H1 (cell line): ENCODE measurements at regions not wholly inside any gene's neighbourhood (a gene's known extent, or its start where the extent isn't known, plus 50 kb on each side); places are given as distances from the start of the nearest gene placed in this dataset.

ENCODE experiments used
- CTCF ChIA-PET: fragments of 300-600 bp; sonication (Branson Sonifier 250); formaldehyde crosslinking; loops from one replicate; lab custom pipeline; 2021; ENCODE audit not compliant: partially characterized antibody; lab: Charles Lee
- POLR2A ChIA-PET: fragments of 300-600 bp; sonication (Branson Sonifier 250); formaldehyde crosslinking; loops from one replicate; lab custom pipeline; 2021; ENCODE audit warnings: inconsistent platforms; ENCODE audit not compliant: partially characterized antibody; lab: Charles Lee
- DNase-seq, 2 experiments: peaks; one replicate each; pipeline versions ENCODE4 v3.0.0 to v3.0.0-alpha.2; 2010 to 2022; ENCODE audit warnings: low spot score in 2 of 2, low read depth in 1 of 2, mixed read lengths in 1 of 2
- FAIRE-seq: peaks from 2 replicates; lab custom pipeline; 2011; peaks lifted over from hg19 to GRCh38; lab: Jason Lieb, UNC
- H2AFZ ChIP-seq: 2 replicates; pipeline ENCODE4 v1.8.1; 2012; ENCODE audit warnings: low read length, inconsistent platforms
- H2AK5ac ChIP-seq: 2 replicates; pipeline ENCODE4 v1.6.1; 2013; ENCODE audit warnings: low read depth, low read length
- H2BK120ac ChIP-seq: replicated peaks from 2 replicates; pipeline ENCODE3; 2013; ENCODE audit warnings: low read depth, low read length, inconsistent platforms
- H2BK12ac ChIP-seq: 2 replicates; pipeline ENCODE4 v1.6.1; 2013; ENCODE audit warnings: low read depth, low read length
- H2BK15ac ChIP-seq: 2 replicates; pipeline ENCODE4 v1.6.1; 2013; ENCODE audit warnings: low read length
- H2BK20ac ChIP-seq: 2 replicates; pipeline ENCODE4 v1.6.1; 2013; ENCODE audit warnings: low read length
- H2BK5ac ChIP-seq: 2 replicates; pipeline ENCODE4 v1.6.1; 2013; ENCODE audit warnings: low read depth, low read length
- H3K14ac ChIP-seq: 2 replicates; pipeline ENCODE4 v1.6.1; 2013; ENCODE audit warnings: inconsistent platforms; ENCODE audit not compliant: insufficient read length
- H3K18ac ChIP-seq: 2 replicates; pipeline ENCODE4 v1.6.1; 2013; ENCODE audit warnings: low read length; ENCODE audit errors: extremely low read depth
- H3K23ac ChIP-seq: 2 replicates; pipeline ENCODE4 v1.6.1; 2013; ENCODE audit warnings: inconsistent platforms; ENCODE audit not compliant: insufficient read length
- H3K23me2 ChIP-seq: 2 replicates; pipeline ENCODE4 v1.6.1; 2013; ENCODE audit warnings: low read depth, low read length
- H3K27ac ChIP-seq: 2 replicates; pipeline ENCODE4 v1.6.1; 2011; ENCODE audit warnings: low read depth, low read length, inconsistent platforms
- H3K27me3 ChIP-seq, 4 experiments: replicated peaks in 1 of 4; 1 replicate in 1 of 4; 2 replicates in 3 of 4; pipeline versions ENCODE4 v1.6.1 to v1.8.1; 2011 to 2013; ENCODE audit warnings: low read length in 3 of 4, mild to moderate bottlenecking in 3 of 4, inconsistent platforms in 2 of 4, mixed read lengths in 2 of 4, moderate library complexity in 1 of 4; ENCODE audit not compliant: control insufficient read depth in 3 of 4, insufficient read depth in 3 of 4; ENCODE audit errors: extremely low read depth in 1 of 4
- H3K36me3 ChIP-seq, 4 experiments: 2 replicates each; pipeline versions ENCODE4 v1.6.1 to v1.8.1; 2011 to 2013; ENCODE audit warnings: mild to moderate bottlenecking in 4 of 4, low read length in 3 of 4, moderate library complexity in 2 of 4, control low read depth in 1 of 4, inconsistent platforms in 1 of 4; ENCODE audit not compliant: insufficient read depth in 4 of 4, control insufficient read depth in 2 of 4
- H3K4ac ChIP-seq: replicated peaks from 2 replicates; pipeline ENCODE3; 2013; ENCODE audit warnings: low read length, low read depth, mixed read lengths, inconsistent platforms; ENCODE audit not compliant: insufficient read length
- H3K4me1 ChIP-seq, 4 experiments: replicated peaks in 1 of 4; 1 replicate in 1 of 4; 2 replicates in 3 of 4; pipeline versions ENCODE4 v1.6.1 to v1.8.1; 2011 to 2013; ENCODE audit warnings: low read length in 3 of 4, inconsistent platforms in 2 of 4, mixed read lengths in 1 of 4; ENCODE audit not compliant: insufficient read depth in 4 of 4, control insufficient read depth in 3 of 4
- H3K4me2 ChIP-seq, 2 experiments: 2 replicates each; pipeline versions ENCODE4 v1.6.1 to v1.8.1; 2011 to 2013; ENCODE audit warnings: low read depth in 2 of 2, low read length in 2 of 2, control low read depth in 1 of 2, inconsistent platforms in 1 of 2, mild to moderate bottlenecking in 1 of 2; ENCODE audit not compliant: insufficient read depth in 1 of 2
- H3K4me3 ChIP-seq, 4 experiments: fragments of 200-600, 300-600 bp in 1 of 4; sonication (generic), shearing (Covaris generic), sonication (Bioruptor Twin) in 1 of 4; 2 replicates each; pipeline versions ENCODE4 v1.5.1 to v1.8.1; 2011 to 2016; ENCODE audit warnings: low read length in 4 of 4, low read depth in 3 of 4, control low read depth in 2 of 4, inconsistent platforms in 2 of 4, mild to moderate bottlenecking in 2 of 4, mixed read lengths in 1 of 4, moderate library complexity in 1 of 4; ENCODE audit not compliant: insufficient read depth in 2 of 4; ENCODE audit errors: extremely low read depth in 1 of 4
- H3K56ac ChIP-seq: replicated peaks from 2 replicates; pipeline ENCODE3; 2013; ENCODE audit warnings: low read depth, mild to moderate bottlenecking, mixed read lengths, low read length, inconsistent platforms; ENCODE audit not compliant: insufficient read length
- H3K79me1 ChIP-seq: 2 replicates; pipeline ENCODE4 v1.6.1; 2013; ENCODE audit warnings: low read depth, low read length, control low read depth
- H3K79me2 ChIP-seq, 2 experiments: 2 replicates each; pipeline versions ENCODE4 v1.6.1 to v1.8.1; 2012 to 2013; ENCODE audit warnings: low read length in 2 of 2, mild to moderate bottlenecking in 2 of 2, inconsistent platforms in 1 of 2; ENCODE audit not compliant: insufficient read depth in 2 of 2, control insufficient read depth in 1 of 2
- H3K9ac ChIP-seq, 4 experiments: replicated peaks in 1 of 4; 1 replicate in 1 of 4; 2 replicates in 3 of 4; pipeline versions ENCODE4 v1.6.1 to v1.8.1; 2011 to 2013; ENCODE audit warnings: low read depth in 3 of 4, low read length in 3 of 4, control low read depth in 2 of 4, mild to moderate bottlenecking in 2 of 4, moderate library complexity in 2 of 4, inconsistent platforms in 1 of 4; ENCODE audit errors: extremely low read depth in 1 of 4
- H3K9me3 ChIP-seq, 2 experiments: 2 replicates each; pipeline versions ENCODE4 v1.6.1 to v1.8.1; 2012 to 2013; ENCODE audit warnings: mild to moderate bottlenecking in 2 of 2, moderate library complexity in 2 of 2, control low read depth in 1 of 2, inconsistent platforms in 1 of 2, low read depth in 1 of 2, low read length in 1 of 2, mixed read lengths in 1 of 2; ENCODE audit not compliant: insufficient read depth in 2 of 2
- H4K20me1 ChIP-seq, 2 experiments: replicated peaks in 1 of 2; 2 replicates each; pipeline versions ENCODE3 to v1.8.1; 2011 to 2013; ENCODE audit warnings: inconsistent platforms in 2 of 2, low read length in 2 of 2, mild to moderate bottlenecking in 1 of 2; ENCODE audit not compliant: insufficient read depth in 2 of 2, control insufficient read depth in 1 of 2
- H4K5ac ChIP-seq: 2 replicates; pipeline ENCODE4 v1.6.1; 2013; ENCODE audit warnings: low read length, low read depth, mixed read lengths, inconsistent platforms; ENCODE audit not compliant: insufficient read length
- H4K8ac ChIP-seq: 2 replicates; pipeline ENCODE4 v1.8.0; 2013; ENCODE audit warnings: mild to moderate bottlenecking, moderate library complexity, low read length, inconsistent platforms; ENCODE audit not compliant: insufficient read depth; ENCODE audit errors: extremely low read depth
- H4K91ac ChIP-seq: replicated peaks from 2 replicates; pipeline ENCODE3; 2013; ENCODE audit warnings: low read length, mixed read lengths, inconsistent platforms; ENCODE audit not compliant: insufficient read length
- CEBPB ChIP-seq: IDR thresholded peaks from 2 replicates; pipeline ENCODE4 v1.6.1; 2012; ENCODE audit warnings: low read depth, low read length
- CTBP2 ChIP-seq: IDR thresholded peaks from 2 replicates; pipeline ENCODE4 v1.7.0; 2011; ENCODE audit warnings: borderline replicate concordance, mild to moderate bottlenecking, moderate library complexity, mixed read lengths, low read length; ENCODE audit not compliant: insufficient read depth, insufficient read length
- FOSL1 ChIP-seq: IDR thresholded peaks from 2 replicates; pipeline ENCODE4 v1.6.1; 2011; ENCODE audit warnings: mild to moderate bottlenecking, low read depth, low read length, moderate library complexity; ENCODE audit not compliant: insufficient read depth
- HDAC2 ChIP-seq, 2 experiments: fragments of 300-600 bp in 1 of 2; sonication (generic) in 1 of 2; IDR thresholded peaks; 2 replicates each; pipeline ENCODE4 v1.6.1; 2011 to 2012; ENCODE audit warnings: low read depth in 2 of 2, low read length in 2 of 2, mild to moderate bottlenecking in 2 of 2, moderate library complexity in 2 of 2, borderline replicate concordance in 1 of 2, inconsistent platforms in 1 of 2
- KDM1A ChIP-seq: fragments of 200-600, 300-600 bp; sonication (generic); IDR thresholded peaks from 2 replicates; pipeline ENCODE4 v1.7.1; 2016; ENCODE audit warnings: mild to moderate bottlenecking, low read length, borderline replicate concordance
- NANOG ChIP-seq: IDR thresholded peaks from 2 replicates; pipeline ENCODE4 v1.6.1; 2011; ENCODE audit warnings: low read length, low read depth, mild to moderate bottlenecking, inconsistent platforms; ENCODE audit not compliant: insufficient read depth, poor library complexity, severe bottlenecking
- PHF8 ChIP-seq: fragments of 200-600 bp; sonication (generic); conservative IDR thresholded peaks from 2 replicates; pipeline ENCODE4 v1.7.1; 2012; ENCODE audit warnings: low read depth, mild to moderate bottlenecking, inconsistent platforms, low read length, moderate library complexity
- SIX5 ChIP-seq: IDR thresholded peaks from 2 replicates; pipeline ENCODE4 v1.6.1; 2011; ENCODE audit warnings: mild to moderate bottlenecking, low read depth, low read length
- SP1 ChIP-seq: IDR thresholded peaks from 2 replicates; pipeline ENCODE4 v1.6.1; 2011; ENCODE audit warnings: low read depth, low read length
- SRF ChIP-seq: IDR thresholded peaks from 2 replicates; pipeline ENCODE4 v1.6.1; 2011; ENCODE audit warnings: mild to moderate bottlenecking, low read depth, low read length, moderate library complexity
- SUZ12 ChIP-seq: fragments of 200-600 bp; sonication (generic); IDR thresholded peaks from 2 replicates; pipeline ENCODE4 v1.6.1; 2012; ENCODE audit warnings: mild to moderate bottlenecking, inconsistent platforms, low read length, moderate library complexity, mixed read lengths
- YY1 ChIP-seq: IDR thresholded peaks from 2 replicates; pipeline ENCODE4 v1.6.1; 2011; ENCODE audit warnings: low read depth, mild to moderate bottlenecking, low read length
- WGBS, 2 experiments: shearing (Covaris generic) in 1 of 2; methylation state at CpG; one replicate each; pipeline versions ENCODE4 v1.1.6 to v1.1.7; 2013 to 2015; ENCODE audit warnings: low lambda C conversion rate in 2 of 2, mixed read lengths in 2 of 2, inconsistent platforms in 1 of 2, low coverage in 1 of 2, missing lambda C conversion rate in 1 of 2; ENCODE audit not compliant: insufficient replicate concordance in 2 of 2, insufficient coverage in 1 of 2, insufficient read length in 1 of 2; ENCODE audit errors: extremely low coverage in 1 of 2, missing lambda C conversion rate in 1 of 2; 5-methylcytosine and 5-hydroxymethylcytosine counted together

GRCh38 chr21:33974513-33975468, 59.2 kb upstream of the ATP5PO start:
- no peak for FAIRE-seq
- no peak overlapping the region for H3K4me3 ChIP-seq
- no peak overlapping the region for H3K14ac ChIP-seq
- no peak overlapping the region for H2BK15ac ChIP-seq
- no peak overlapping the region for H3K9ac ChIP-seq
- ChIA-PET POLR2A (interaction anchor here (0.6 to 1.6 kb wide), 3 partner anchors 14 to 99 kb away, joined by 3 to 4 read pairs (median 3); no protein-coding TSS in a partner anchor), CTCF (interaction anchor here (0.7 to 1.4 kb wide), 3 partner anchors 51 to 118 kb away, joined by 3 to 5 read pairs (median 3); partner anchors contain the start of genes MRPS6 and SLC5A3)
- H2BK12ac ChIP-seq, result no peak overlapping the region
- no peak overlapping the region for H3K4ac ChIP-seq
- H3K36me3 ChIP-seq, result no peaks in the 10 kb centered on the region; a peak in 2 of 8 replicates
- no peaks in the 10 kb centered on the region for H4K20me1 ChIP-seq
- no peak overlapping the region for H4K5ac ChIP-seq
- H2BK20ac ChIP-seq, result no peak overlapping the region
- H3K27me3 ChIP-seq, result no peaks in the 10 kb centered on the region
- no peaks in the 10 kb centered on the region for H3K79me1 ChIP-seq
- H4K8ac ChIP-seq, result no peak overlapping the region
- H3K23ac ChIP-seq, result no peak overlapping the region
- no peak overlapping the region for H2AFZ ChIP-seq
- no peak overlapping the region for H4K91ac ChIP-seq
- WGBS, 2 experiments, result 78 to 90% methylated on average over 1 to 6 of the region's 9 CpGs
- H3K4me2 ChIP-seq, result no peak overlapping the region
- no peak overlapping the region for H3K27ac ChIP-seq
- H2BK120ac ChIP-seq, result no peak overlapping the region
- no peaks in the 10 kb centered on the region; the same call in 1 of the 2 replicates for H3K23me2 ChIP-seq
- no peak overlapping the region for H2AK5ac ChIP-seq
- no peak overlapping the region for H3K18ac ChIP-seq
- no peaks in the 10 kb centered on the region for H3K79me2 ChIP-seq
- no peak overlapping the region for H3K56ac ChIP-seq
- peak in 1 of 2 experiments; percentile 20 for DNase-seq
- no peak overlapping the region for H2BK5ac ChIP-seq
- peaks cover 3 to 15% (median 10%) of the 10 kb centered on the region in 4 experiments; a peak in 6 of 7 replicates for H3K4me1 ChIP-seq
- H3K9me3 ChIP-seq, result no peaks in the 10 kb centered on the region
- TF ChIP-seq SIX5 (no peak), FOSL1 (no peak), SRF (no peak), YY1 (no peak), PHF8 (no peak), CEBPB (no peak), NANOG (no peak), KDM1A (no peak), CTBP2 (no peak), SP1 (no peak), SUZ12 (no peak), HDAC2 (IDR thresholded peaks at IDR 0.05; ENCODE audit: borderline replicate concordance in 1 of 2, low read depth in 2 of 2, low read length in 2 of 2) (no peak)
